Prostate gland (tissue), 2 donors: ENCODE measurements at regions not wholly inside any gene's neighbourhood (a gene's known extent, or its start where the extent isn't known, plus 50 kb on each side); places are given as distances from the start of the nearest gene placed in this dataset.

Experiments used
- CTCF ChIP-seq, 4 experiments: fragments of 200-600 bp in 2 of 4; fragments of 450-650 bp in 2 of 4; sonication (generic) in 2 of 4; IDR thresholded peaks; 1 replicate in 3 of 4; 2 replicates in 1 of 4; pipeline ENCODE4 v1.5.1; 2016 to 2019; ENCODE audit warnings: antibody characterized with exemption in 4 of 4, mild to moderate bottlenecking in 2 of 4, moderate library complexity in 2 of 4
- POLR2A ChIP-seq: fragments of 450-650 bp; IDR thresholded peaks from one replicate; pipeline ENCODE4 v1.6.1; 2016; ENCODE audit warnings: antibody characterized with exemption, mild to moderate bottlenecking
- POLR2AphosphoS5 ChIP-seq: sonication (generic); formaldehyde crosslinking; IDR thresholded peaks from one replicate; pipeline ENCODE4 v1.6.1; 2017; ENCODE audit warnings: antibody characterized with exemption

- no peak for TF ChIP-seq CTCF (IDR thresholded peaks at IDR 0.05)
- no peak for TF ChIP-seq POLR2A
- no peak for TF ChIP-seq POLR2AphosphoS5
Measured at GRCh38 chr3:106183762-106184391, 315.1 kb upstream of the CBLB start.
